DMS53 treated with DMSO at 0.1 percent for 48 hours (cell line): ENCODE measurements at regions not wholly inside any gene's neighbourhood (a gene's known extent, or its start where the extent isn't known, plus 50 kb on each side); places are given as distances from the start of the nearest gene placed in this dataset.

Experiments used
- DNase-seq: peaks from one replicate; lab custom pipeline; 2025; ENCODE audit not compliant: unreplicated experiment; lab: John Stamatoyannopoulos, UW

DNA sequence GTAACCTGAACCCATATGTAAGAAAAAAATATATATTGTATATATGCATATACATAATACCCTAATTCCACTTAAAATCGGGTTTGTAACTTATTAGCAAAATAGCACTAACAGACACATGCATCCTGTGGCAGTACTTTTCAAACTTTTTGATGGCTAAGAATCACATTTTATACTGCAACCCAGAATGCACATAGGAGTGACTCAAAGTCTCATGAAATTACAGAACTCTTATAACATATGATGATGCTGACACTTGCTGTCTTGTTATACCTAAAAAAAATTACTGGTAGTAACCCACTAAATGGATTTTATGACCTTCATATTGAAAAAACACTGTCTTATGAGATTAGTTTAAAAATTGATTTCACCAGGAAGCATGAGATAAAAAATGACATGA, 152.4 kb upstream of the FRMD4B start:
- no peak for DNase-seq

DNA sequence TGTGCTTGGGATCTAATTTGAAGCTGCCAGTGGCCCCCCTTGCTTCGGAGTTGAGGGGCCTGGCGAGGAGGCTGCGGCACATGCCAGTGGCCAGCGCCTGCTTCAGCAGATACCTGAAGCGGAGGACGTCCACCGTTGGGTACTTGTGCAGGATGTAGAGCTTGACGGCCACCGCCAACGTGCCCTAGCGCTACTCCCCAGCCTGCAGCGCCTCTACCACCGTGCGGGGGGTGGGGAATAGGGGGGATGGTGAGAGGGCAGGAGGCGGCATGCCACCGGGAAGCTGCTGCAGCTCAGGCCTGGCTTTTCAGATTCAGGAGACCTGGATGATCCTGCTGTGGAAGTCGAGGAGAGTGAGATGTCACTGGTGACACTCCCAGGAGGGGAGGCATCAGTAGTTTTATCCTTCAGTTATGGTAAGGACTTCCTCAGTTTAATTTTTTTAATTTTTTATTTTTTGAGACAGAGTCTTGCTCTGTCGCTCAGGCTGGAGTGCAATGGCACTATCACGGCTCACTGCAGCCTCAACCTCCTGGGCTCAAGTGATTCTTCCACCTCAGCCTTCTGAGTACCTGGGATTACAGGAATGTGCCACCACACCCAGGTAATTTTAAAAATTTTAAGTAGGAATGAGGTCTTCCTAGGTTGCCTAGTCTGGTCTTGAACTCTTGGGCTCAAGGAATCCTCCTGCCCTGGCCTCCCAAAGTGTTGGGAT, 150.6 kb upstream of the FRMD4B start:
- no peak for DNase-seq

DNA sequence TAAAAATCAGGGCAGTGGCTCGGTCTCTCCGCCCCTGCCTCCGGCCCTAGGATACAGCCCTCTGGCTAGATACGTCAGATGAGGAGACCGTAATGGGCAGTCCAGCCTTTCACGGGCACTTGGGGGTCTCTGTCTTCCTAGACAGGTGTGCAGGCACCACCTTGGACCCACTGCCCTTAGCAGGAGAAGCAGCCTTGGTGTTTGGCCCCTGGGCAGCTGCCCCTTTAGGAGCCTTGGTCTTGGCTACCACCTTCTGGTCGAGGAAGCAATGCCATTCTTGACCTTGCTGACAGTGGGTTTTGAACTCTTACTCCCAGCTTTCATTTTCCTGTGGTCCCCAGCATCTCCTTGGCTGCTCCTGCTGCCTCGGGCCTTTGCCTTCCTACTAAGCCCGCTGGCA, 149.7 kb upstream of the FRMD4B start:
- DNase-seq: no peak

DNA sequence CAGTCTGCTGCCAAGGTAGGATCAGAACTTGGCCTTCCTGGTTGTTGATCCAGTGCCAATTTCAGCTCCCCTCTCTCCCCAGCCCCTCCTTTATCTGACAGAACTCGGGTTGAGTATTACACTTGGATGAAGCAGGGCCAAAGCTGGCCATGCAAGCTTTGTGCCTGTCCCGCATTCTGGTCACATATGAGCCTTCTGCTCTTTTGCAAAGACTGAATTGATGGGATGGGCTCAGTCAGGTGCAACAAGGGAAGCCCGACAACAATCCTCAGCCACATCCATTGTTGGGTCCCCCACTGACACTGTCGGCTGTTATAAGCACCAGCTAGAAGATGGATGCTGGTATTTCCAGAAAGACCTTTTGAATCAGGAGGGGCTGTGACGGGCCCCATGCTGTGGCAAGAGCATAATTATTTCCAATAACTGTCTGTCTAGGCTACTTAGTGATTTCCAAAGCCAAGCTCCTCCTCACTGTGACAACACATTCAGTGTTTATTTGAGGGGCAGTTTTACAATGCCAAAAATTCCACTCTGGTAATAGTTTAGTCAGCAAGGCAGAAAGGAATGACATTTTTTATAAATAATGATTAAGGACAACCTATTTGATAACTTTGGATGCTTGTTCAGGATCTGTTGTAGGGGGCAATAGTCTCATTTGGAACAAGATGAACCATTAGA, 146.8 kb upstream of the FRMD4B start:
- no peak for DNase-seq

DNA sequence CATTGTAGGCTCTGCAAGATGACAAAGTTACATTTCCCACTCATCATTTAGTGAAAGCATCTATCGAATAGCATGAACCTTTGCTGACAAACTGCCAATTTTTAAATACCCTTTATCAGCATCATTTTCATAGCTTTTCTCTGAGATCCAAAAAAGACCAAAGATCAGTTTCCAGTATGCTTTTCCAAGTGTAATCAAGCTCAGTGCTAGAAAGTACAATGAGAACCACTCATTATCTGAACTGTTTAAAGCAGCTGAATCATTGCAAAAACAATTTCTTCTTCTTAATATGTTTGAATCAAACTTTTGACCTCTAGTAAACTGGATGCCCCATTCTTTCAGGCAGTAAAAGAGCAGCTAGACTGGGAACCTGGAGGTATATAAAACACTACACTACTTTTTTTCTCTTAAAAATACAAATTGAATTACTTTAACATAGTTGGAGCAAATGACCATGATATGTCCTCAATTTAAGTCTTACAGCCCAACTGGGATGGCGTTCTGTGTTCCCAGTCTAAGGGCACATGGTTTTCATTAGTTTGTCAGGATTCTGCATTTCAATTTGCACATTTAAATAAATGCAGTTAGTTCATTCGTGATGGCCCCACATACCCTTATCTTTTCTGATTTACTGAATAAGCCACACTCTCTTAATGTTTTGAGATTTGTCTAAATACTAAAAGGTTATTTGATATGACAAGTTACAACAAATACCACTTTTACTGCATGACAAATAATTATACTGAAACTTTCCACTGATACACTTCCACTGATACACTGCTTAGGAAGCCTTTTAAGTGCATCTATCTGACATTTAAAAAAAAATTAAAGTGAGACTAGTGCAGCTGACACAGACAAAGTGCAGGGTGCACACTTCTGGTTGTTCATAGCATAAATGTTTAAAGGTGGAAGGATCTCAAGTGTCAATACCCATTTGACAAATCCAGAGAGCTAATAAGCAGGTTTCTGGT, 146.0 kb upstream of the FRMD4B start:
- DNase-seq: no peak

DNA sequence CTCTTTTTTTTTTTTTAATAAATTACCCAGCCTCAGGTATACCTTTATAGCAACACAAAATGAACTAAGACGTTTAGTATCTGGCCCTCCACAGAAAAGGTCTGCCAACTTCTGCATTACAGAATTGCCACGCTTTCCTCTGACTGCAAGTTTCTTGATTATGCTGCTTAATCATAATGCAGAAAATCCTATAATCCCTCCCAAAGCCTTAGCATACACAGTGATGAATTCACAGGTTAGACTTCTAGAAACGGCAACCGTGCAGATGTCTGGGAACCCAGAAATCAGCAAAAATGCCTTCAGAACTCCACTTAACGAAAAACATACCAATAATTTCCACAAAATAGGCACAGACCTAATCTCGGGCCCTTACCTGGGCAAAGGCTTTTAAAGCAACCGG, 144.7 kb upstream of the FRMD4B start:
- no peak for DNase-seq

DNA sequence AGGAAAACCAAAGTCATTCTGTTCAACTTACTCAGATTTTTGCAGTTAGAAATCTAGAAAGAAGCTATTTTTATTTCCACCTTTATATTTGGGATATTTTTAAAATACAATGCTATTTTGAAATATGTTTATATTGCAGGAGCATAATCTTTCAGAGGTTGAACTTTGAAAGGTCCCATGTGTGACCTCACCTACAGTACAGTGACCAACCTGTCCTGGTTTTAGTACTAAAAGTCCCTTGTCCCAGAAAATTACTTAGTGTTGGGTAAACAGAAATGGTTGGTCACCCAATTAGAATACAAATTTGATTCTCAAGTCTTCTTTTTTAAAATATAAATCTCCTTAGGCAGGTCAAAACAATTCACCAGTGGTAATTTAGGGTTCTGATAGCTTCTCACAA, 141.6 kb upstream of the FRMD4B start:
- DNase-seq: no peak

DNA sequence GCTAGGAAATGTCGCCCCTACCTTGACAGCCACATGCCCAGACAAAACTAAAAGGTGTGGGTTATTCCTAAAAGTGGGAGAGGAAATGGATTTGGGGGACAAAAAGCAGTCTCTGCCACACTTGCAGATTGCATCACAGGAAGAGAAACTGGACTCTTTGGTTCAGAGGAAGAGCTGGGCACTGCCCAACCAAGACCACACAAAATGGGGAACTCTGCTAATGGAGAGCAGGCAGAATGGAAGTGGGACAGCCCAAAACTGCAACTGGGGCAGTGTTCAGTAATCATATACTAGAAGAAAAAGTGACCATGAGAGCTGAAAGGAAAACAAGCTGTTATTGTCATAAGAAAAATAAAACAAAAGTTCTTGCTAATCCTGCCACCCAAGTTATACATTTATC, 138.9 kb upstream of the FRMD4B start:
- no peak for DNase-seq

DNA sequence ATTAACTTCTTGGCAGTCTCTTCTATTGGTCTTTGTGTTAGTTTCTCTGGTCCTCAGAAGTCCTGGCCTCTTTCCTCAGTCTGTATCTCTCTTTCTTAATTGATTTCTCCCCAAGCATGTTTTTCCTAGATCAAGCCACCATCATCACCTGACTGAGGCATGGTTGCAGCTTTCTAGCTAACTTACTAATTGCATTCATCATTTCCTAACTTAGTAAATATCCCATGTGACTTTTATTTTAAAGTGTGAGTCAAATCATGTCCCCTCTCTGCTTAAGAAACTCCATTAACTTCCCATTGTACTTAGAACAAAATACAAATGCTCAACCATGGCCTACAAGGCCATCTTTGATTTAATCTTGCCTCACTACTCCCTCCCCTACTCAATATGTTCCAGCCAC, 135.4 kb upstream of the FRMD4B start:
- no peak for DNase-seq

DNA sequence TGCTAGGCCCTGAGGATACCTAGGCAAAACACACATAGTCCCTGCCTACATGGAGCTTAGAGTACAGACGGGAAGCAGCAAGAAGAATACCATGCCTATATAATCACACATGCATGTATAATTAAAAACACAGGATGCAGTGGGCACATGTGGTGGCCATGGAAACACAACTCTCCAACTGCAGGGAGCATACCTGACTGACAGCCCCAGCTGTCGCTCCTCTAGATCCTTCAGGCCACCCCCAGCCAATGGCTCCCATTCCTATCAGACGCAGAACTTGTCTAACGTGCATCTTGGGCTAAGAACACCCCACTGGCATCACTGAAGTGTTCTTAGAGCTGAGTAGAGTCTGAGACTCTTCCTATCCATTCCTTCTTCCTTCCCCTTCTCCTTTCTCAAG, 125.5 kb upstream of the FRMD4B start:
- no peak for DNase-seq

DNA sequence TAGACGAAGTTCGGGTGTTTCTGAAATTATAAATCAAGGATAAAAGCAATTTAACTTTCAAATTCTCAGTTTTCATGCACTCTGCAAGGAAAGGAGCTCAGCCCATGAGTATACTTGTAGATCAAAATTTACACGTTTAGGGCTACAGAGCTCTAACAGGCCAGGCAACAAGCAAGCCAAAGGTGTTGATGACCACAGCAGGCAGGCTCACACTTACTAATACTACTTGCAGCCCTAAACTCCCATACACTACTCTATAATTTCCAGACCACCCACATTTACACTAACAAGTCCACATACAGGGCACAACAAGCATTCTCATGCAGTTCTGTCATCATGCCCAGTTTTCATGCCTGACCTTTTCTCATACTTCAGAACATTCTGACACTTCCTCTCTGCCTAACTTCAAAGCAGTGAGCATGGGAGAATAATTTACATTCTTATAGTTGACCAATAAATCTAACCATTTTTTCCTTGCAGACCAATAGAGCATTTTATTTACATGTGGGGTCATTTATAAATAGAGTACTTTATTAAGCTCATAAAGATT, 124.7 kb upstream of the FRMD4B start:
- DNase-seq: no peak

DNA sequence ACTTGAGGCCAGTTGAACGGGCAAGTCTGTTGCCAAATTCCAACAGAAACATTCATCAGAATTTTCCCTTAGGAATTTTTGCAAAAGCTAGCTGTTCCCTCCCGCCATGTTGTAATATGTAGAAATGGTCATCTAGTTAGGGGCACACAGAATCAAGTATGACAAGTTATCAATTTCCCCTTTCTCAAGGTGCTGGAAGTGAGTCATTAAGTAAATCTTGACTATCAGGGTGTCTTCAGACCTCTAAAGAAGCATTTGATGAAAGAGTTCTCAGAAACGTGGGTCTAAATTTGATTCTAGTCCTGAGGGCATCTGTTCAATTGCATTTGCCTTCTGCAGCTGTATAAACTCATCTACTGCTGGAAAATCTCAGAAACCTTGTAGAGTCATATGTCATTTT, 123.4 kb upstream of the FRMD4B start:
- no peak for DNase-seq

DNA sequence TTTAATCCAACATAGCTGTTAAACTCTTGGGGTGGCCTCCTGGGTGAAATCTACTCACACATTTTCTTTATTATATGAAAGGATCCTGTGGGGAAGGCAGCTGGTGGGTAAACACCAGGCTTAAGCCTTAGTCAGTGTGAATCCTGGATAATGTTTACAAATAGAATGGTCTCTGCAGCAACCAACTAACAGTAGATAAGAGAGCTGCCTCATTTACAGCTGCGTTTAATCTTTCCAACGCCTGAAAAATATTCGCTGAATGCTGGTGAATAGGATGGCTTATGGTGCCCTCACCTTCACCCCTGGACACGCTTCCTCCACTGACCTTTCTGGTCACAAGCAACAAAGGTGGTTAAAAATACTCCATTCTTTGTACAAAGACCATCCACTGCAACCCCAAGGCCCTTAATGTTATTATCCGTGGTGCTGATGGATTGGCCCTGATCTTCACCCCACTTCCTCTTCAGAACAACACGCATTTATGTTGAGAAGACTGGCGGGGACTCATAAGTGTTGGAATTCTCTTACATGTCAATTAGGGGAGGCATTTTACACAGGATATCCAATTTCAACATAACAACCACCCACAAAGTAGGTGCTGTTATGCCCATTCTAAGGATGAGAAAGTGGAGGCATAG, 120.0 kb upstream of the FRMD4B start:
- DNase-seq: no peak

DNA sequence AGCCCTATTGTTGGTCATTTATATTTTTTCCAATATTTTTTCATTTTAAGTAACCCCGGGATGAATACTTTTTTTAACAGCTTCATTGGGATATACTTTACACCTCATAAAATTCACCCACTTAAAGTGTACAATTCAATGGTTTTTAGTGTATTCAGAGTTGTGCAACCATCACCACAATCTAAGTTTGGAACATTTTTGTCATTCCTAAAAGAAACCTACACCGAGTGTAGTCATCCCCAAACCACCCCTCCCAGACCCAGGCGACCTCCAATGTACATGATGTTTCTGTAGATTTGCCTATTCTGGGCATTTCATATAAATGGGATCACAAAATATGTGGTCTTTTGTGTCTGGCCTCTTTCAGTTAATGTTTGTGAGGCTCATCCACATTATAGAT, 118.3 kb upstream of the FRMD4B start:
- DNase-seq: no peak

DNA sequence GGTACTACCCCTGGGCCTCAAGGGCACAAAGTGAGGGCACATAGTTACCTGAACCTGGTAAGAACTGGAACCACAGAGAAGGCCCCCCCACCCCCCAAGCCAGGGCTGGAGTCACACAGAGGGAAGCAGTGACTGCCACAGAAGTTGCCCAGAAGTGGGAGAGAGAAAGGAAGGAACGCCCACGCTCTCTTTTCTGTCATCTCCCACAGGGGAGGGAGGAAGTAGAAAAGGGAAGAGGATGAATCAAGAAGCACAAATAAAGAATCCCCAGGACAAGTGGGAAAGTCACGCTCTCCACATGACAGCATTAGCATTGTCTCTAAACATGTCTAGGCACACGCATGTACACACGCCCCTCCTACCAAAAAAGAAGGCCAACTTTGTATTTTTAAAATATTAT, 114.7 kb upstream of the FRMD4B start:
- no peak for DNase-seq

DNA sequence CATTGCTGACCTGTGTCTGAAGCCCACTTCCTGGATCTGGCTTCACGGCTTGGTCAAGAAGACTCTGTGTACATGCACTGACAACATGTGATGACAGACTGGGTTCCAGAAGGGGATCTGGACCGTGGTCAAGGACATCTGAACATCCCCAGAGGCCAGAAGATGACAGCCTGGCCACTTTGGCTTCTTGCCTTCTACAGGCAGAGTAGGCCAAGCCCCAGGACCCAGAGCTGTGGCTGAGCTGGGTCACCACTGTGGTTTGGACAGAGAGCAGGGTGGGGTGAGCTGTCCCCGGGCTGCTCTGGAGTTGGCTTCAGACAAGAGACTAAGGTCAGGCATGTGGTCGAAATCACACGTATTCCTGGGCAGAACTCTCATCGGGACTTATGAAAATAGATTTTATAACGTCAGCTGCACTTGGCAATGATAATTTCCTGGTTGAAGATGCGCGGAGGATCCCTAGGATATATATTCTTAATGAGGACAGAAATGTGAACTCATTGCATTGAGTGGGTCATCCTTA, 114.1 kb upstream of the FRMD4B start:
- no peak for DNase-seq

DNA sequence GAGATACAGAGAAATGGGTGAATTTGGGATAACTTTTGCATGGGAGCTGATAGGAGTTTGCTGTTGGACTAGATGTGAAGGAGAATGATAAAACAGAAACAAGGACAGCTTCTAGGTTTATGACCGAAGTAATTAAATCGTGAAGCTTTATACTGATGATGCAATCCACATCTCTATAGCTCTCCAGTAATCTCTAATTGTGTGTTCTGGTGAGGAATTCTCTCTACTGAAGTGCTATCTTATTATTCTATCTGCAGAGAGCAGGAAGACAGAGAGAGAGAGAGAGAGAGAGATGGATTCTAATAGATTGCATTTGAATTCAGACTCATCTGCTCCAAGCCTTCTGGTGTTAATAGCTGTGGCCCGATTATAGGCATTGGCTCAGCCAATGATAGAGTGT, 113.5 kb upstream of the FRMD4B start:
- no peak for DNase-seq

DNA sequence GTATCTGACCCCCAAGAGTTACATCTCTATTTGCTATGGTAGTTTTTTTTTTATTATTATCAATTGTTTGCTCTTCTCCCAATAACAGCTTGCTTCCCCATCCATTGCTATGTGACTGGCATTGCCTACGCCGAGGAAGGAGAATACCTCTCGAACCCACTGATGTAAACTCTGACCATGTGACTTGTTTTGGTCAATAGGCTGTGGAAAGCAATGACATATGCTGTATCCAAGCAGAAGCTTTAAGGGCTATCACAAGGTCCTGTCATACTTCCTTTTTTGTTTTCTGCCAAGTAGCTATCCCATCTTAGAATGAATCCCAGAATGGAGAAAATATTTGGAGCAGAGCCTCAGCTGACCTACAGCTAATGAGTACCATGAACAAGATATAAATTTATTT, 111.0 kb upstream of the FRMD4B start:
- no peak for DNase-seq

DNA sequence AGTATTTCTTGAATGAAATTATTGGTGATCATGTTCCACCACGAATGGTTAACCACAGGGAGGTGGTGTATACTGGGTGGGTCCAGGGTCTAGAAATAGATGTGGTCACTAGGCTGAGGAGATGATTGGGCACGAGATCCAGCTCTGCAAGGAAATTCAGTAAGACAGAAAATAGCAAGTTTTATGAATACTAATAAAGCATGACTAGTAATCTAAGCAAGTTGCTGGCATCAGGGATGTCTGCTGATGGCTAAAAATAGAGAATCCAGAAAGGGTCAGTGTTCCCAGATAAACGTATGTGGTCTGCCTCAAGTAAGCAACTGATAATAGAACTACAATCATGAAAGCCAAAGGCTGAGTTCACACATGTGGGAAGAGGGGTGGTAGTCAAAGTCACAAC, 108.3 kb upstream of the FRMD4B start:
- DNase-seq: no peak

DNA sequence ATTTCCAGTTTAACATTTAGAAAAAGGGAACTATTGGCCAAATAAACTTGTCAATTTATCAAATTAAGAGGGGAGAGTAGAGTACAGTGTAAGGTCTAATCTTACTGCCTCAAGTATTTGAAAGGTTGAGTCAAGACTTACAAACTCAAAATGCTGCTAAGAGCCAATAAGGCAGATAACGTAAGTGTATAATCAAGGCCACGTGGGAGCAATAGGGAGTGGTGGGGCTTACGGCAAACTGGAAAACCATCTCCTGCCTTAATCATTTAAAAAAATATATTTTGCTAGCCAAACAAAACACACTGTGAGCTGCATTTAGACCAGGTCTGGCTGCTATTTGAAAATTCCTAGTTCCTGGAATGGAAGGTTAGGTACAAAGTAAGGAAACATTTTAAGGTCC, 107.3 kb upstream of the FRMD4B start:
- no peak for DNase-seq

DNA sequence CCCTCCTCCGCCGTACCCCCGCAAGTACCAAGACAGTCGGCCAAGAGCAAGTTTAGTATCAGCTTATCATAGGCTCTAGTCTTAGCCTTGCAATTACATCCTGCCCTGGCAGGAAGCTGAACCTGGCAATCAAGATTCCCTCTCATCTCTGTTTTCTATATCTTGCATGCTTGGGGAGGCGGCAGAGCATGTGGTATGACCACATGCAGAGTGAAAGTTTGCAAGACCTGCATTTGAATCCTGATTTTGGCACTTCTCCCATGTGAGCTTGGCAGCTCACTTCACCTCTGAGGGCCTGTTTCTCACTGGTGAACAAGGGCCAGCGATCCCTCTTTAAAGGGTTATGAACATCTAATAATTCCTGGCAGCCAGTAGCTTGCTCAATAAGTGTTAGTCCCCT, 106.1 kb upstream of the FRMD4B start:
- DNase-seq: no peak
